22Rv1 (cell line): ENCODE measurements at regions not wholly inside any gene's neighbourhood (a gene's known extent, or its start where the extent isn't known, plus 50 kb on each side); places are given as distances from the start of the nearest gene placed in this dataset.

Experiments used
- ZFX ChIP-seq: fragments of 450-650 bp; IDR thresholded peaks from 2 replicates; pipeline ENCODE4 v1.6.1; 2017; ENCODE audit warnings: antibody characterized with exemption, borderline replicate concordance
- TF ChIP-seq, protein P1 (sequence below): fragments of 450-650 bp; IDR thresholded peaks from 2 replicates; pipeline ENCODE4 v1.5.1; 2017; ENCODE audit warnings: mild to moderate bottlenecking

DNA sequence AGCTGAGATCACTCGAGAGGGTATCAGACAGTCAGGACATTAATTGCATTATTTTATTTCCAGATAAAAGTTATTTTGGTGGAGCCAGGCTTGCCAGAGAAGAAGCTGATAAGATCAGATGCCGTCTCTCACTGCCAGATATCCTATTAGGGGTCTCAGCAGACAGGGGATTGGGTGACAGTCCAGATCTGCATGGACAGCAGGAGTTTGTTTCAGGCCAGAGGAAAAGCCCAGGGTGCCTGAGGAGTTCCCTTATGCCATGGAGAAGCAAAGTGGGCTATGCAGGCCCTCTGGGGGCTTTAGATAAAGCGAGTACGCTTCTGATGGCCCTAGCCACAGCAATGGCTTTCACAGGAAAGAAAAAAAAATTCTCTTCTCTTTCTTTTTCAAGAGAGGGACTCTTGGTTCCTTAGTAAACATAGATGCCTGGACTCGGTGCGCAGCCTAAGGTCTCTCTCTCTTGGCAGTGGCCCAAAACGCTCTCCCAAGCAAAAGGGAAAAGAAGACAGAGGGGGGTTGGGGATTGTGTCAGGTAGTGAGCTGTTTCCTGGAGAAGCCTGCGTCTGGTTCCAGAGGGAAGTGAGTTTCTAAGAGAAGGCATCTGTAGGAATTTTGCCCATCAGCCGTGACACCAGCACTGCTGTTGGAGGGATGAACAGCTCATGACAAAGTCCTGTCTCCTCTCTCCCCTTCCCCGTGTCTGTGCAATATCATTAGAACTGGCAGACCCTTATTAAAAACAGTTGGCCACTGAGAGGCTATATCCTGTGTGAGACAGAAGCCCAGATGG, 166.3 kb upstream of the FOXF1 start:
- TF ChIP-seq, protein P1, sequence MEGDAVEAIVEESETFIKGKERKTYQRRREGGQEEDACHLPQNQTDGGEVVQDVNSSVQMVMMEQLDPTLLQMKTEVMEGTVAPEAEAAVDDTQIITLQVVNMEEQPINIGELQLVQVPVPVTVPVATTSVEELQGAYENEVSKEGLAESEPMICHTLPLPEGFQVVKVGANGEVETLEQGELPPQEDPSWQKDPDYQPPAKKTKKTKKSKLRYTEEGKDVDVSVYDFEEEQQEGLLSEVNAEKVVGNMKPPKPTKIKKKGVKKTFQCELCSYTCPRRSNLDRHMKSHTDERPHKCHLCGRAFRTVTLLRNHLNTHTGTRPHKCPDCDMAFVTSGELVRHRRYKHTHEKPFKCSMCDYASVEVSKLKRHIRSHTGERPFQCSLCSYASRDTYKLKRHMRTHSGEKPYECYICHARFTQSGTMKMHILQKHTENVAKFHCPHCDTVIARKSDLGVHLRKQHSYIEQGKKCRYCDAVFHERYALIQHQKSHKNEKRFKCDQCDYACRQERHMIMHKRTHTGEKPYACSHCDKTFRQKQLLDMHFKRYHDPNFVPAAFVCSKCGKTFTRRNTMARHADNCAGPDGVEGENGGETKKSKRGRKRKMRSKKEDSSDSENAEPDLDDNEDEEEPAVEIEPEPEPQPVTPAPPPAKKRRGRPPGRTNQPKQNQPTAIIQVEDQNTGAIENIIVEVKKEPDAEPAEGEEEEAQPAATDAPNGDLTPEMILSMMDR: no peak
- no peak for TF ChIP-seq ZFX
